Jurkat, Clone E6-1 (cell line): ENCODE measurements at regions not wholly inside any gene's neighbourhood (a gene's known extent, or its start where the extent isn't known, plus 50 kb on each side); places are given as distances from the start of the nearest gene placed in this dataset.

Experiments
- DNase-seq: peaks from one replicate; pipeline ENCODE4 v3.0.0-alpha.2; 2011; ENCODE audit warnings: low read depth, low spot score
- H3K4me3 ChIP-seq: 2 replicates; pipeline ENCODE4 v1.5.1; 2011; ENCODE audit warnings: mild to moderate bottlenecking, low read length, control low read depth, moderate library complexity

GRCh38 chr5:74927336-74927735 is 61.1 kb upstream of the FAM169A start:
- no peak for DNase-seq

GRCh38 chr5:74919487-74919886 is 53.3 kb upstream of the FAM169A start:
- DNase-seq, result peak; percentile 47
- no peak overlapping the region for H3K4me3 ChIP-seq

More at GRCh38 chr5:74927336-74927735, 61.1 kb upstream of the FAM169A start:
- H3K4me3 ChIP-seq, result no peak overlapping the region

- H3K4me3 ChIP-seq, result no peak overlapping the region
- DNase-seq, result no peak
Measured at GRCh38 chr5:74919041-74919440, 52.9 kb upstream of the FAM169A start.

GRCh38 chr5:74918232-74918669 is 52.1 kb upstream of the FAM169A start:
- DNase-seq, result no peak

GRCh38 chr5:74916831-74917710 is 50.9 kb upstream of the FAM169A start:
- H3K4me3 ChIP-seq, result no peak overlapping the region
- no peak for DNase-seq

More at GRCh38 chr5:74918232-74918669, 52.1 kb upstream of the FAM169A start:
- H3K4me3 ChIP-seq, result no peak overlapping the region
